ENCODE measurements at regions not wholly inside any gene's neighbourhood (a gene's known extent, or its start where the extent isn't known, plus 50 kb on each side); places are given as distances from the start of the nearest gene placed in this dataset.

GRCh38 chr6:14612016-14612980, 494.7 kb downstream of the CD83 start:
- TF ChIP-seq POLR2A (IDR thresholded peaks at IDR 0.05) (no peak), CTCF (IDR thresholded peaks at IDR 0.05) (no peak)
